Suprapubic skin (tissue), 4 donors: ENCODE measurements at regions not wholly inside any gene's neighbourhood (a gene's known extent, or its start where the extent isn't known, plus 50 kb on each side); places are given as distances from the start of the nearest gene placed in this dataset.

Experiments
- POLR2A ChIP-seq, 2 donors: fragments of 450-650 bp; IDR thresholded peaks; one replicate each; pipeline ENCODE4 v1.6.1; 2017; ENCODE audit warnings: antibody characterized with exemption in 2 of 2, mild to moderate bottlenecking in 2 of 2, moderate library complexity in 2 of 2
- POLR2AphosphoS5 ChIP-seq, 3 donors: sonication (generic); formaldehyde crosslinking; IDR thresholded peaks; one replicate each; pipeline ENCODE4 v1.6.1; 2017; ENCODE audit warnings: antibody characterized with exemption in 3 of 3
- TF ChIP-seq, protein P1 (sequence below), 2 donors: fragments of 200-600 bp in 1 of 2; fragments of 450-650 bp in 1 of 2; sonication (generic) in 1 of 2; IDR thresholded peaks; one replicate each; pipeline ENCODE4 v1.5.1; 2016 to 2019; ENCODE audit warnings: antibody characterized with exemption in 2 of 2, mild to moderate bottlenecking in 1 of 2, moderate library complexity in 1 of 2

DNA sequence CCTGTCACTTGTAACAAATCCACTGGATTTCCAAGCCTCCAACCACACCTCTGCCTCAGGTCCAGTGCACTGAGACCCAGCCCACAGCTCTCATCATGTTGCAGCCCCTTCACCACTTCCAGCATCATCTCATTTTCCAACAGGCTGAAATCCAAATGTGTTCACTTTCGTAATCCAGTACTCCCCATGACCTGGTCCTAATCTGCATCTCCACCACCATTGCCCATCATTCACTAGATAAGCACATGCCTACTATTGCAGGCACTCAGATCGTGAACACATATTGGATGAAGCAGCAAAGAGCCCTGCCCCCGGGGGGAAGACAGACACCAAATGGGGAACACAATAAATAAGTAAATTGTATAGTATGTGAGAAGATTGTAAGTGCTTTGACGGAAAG lies 76.1 kb upstream of the INSIG1 start:
- TF ChIP-seq, protein P1, sequence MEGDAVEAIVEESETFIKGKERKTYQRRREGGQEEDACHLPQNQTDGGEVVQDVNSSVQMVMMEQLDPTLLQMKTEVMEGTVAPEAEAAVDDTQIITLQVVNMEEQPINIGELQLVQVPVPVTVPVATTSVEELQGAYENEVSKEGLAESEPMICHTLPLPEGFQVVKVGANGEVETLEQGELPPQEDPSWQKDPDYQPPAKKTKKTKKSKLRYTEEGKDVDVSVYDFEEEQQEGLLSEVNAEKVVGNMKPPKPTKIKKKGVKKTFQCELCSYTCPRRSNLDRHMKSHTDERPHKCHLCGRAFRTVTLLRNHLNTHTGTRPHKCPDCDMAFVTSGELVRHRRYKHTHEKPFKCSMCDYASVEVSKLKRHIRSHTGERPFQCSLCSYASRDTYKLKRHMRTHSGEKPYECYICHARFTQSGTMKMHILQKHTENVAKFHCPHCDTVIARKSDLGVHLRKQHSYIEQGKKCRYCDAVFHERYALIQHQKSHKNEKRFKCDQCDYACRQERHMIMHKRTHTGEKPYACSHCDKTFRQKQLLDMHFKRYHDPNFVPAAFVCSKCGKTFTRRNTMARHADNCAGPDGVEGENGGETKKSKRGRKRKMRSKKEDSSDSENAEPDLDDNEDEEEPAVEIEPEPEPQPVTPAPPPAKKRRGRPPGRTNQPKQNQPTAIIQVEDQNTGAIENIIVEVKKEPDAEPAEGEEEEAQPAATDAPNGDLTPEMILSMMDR (IDR thresholded peaks at IDR 0.05), result no peak
- TF ChIP-seq POLR2AphosphoS5 (IDR thresholded peaks at IDR 0.05) (no peak), POLR2A (IDR thresholded peaks at IDR 0.05) (no peak)
